GM23338 (cell line): ENCODE measurements at regions not wholly inside any gene's neighbourhood (a gene's known extent, or its start where the extent isn't known, plus 50 kb on each side); places are given as distances from the start of the nearest gene placed in this dataset.
"Not testable (repeated sequence)": the region's sequence is repeated elsewhere in the genome, so short reads cannot be mapped to it uniquely, and the experiment has no call there.

Source experiments
- ATAC-seq: fragments of 200-7000 bp; cut with Tn5 transposase; 3 replicates; pipeline ENCODE4 v1.9.1; 2020
- DNase-seq: peaks from one replicate; pipeline ENCODE4 v3.0.0-alpha.2; 2015; ENCODE audit warnings: low spot score
- H2AFZ ChIP-seq: fragments of 200-600 bp; sonication (generic); 2 replicates; pipeline ENCODE4 v1.8.0; 2016; ENCODE audit warnings: antibody characterized with exemption, mild to moderate bottlenecking, moderate library complexity
- H3F3A ChIP-seq: fragments of 200-600 bp; sonication (generic); replicated peaks from 2 replicates; pipeline ENCODE4 v1.8.0; 2017; ENCODE audit warnings: antibody characterized with exemption, mixed run types, low read depth
- H3K27ac ChIP-seq: fragments of 200-600 bp; sonication (generic); 2 replicates; pipeline ENCODE4 v1.6.1; 2016; ENCODE audit warnings: low read depth
- H3K27me3 ChIP-seq: fragments of 200-600 bp; sonication (generic); 2 replicates; pipeline ENCODE4 v1.8.0; 2016; ENCODE audit warnings: mild to moderate bottlenecking, mixed run types, moderate library complexity; ENCODE audit not compliant: insufficient read depth
- H3K36me3 ChIP-seq: fragments of 200-600 bp; sonication (generic); 2 replicates; pipeline ENCODE4 v1.8.0; 2016; ENCODE audit warnings: mild to moderate bottlenecking; ENCODE audit not compliant: insufficient read depth
- H3K4me1 ChIP-seq: fragments of 200-600 bp; sonication (generic); 2 replicates; pipeline ENCODE4 v1.8.0; 2016; ENCODE audit warnings: mild to moderate bottlenecking, moderate library complexity; ENCODE audit not compliant: insufficient read depth
- H3K4me2 ChIP-seq: fragments of 200-600 bp; sonication (generic); 2 replicates; pipeline ENCODE4 v1.7.1; 2017; ENCODE audit warnings: mixed run types
- H3K4me3 ChIP-seq: fragments of 200-600 bp; sonication (generic); 2 replicates; pipeline ENCODE4 v1.6.1; 2016; ENCODE audit warnings: mixed run types
- H3K79me2 ChIP-seq: fragments of 200-600 bp; sonication (generic); replicated peaks from 2 replicates; pipeline ENCODE4 v1.8.0; 2017; ENCODE audit warnings: mild to moderate bottlenecking; ENCODE audit not compliant: insufficient read depth
- H3K9me2 ChIP-seq: fragments of 200-600 bp; sonication (generic); 2 replicates; pipeline ENCODE4 v1.8.0; 2017; ENCODE audit not compliant: insufficient read depth
- H4K20me1 ChIP-seq: fragments of 200-600 bp; sonication (generic); replicated peaks from 2 replicates; pipeline ENCODE4 v1.8.0; 2017; ENCODE audit warnings: mild to moderate bottlenecking; ENCODE audit not compliant: insufficient read depth
- H3K27ac Mint-ChIP-seq: 2 replicates; pipeline ENCODE4 v1.8.0; 2020; ENCODE audit warnings: inconsistent platforms, mild to moderate bottlenecking, moderate library complexity, mixed read lengths
- H3K27me3 Mint-ChIP-seq: 3 replicates; pipeline ENCODE4 v1.8.0; 2022; ENCODE audit warnings: low read depth, mild to moderate bottlenecking, moderate library complexity, mixed read lengths, inconsistent platforms; ENCODE audit not compliant: insufficient read depth, poor library complexity
- H3K36me3 Mint-ChIP-seq: 3 replicates; pipeline ENCODE4 v1.8.0; 2021; ENCODE audit warnings: low read depth, mild to moderate bottlenecking, inconsistent platforms, moderate library complexity, mixed read lengths
- H3K4me1 Mint-ChIP-seq: 3 replicates; pipeline ENCODE4 v1.8.0; 2020; ENCODE audit warnings: mild to moderate bottlenecking, inconsistent platforms, mixed read lengths
- H3K4me3 Mint-ChIP-seq: 3 replicates; pipeline ENCODE4 v1.8.0; 2021; ENCODE audit warnings: moderate library complexity, mild to moderate bottlenecking, inconsistent platforms, mixed read lengths
- H3K9me3 Mint-ChIP-seq: 3 replicates; pipeline ENCODE4 v1.8.0; 2020; ENCODE audit warnings: moderate library complexity, mild to moderate bottlenecking, inconsistent platforms, mixed read lengths
- EZH2 ChIP-seq: fragments of 200-600 bp; sonication (generic); IDR thresholded peaks from one replicate; pipeline ENCODE4 v1.8.0; 2017; ENCODE audit warnings: antibody characterized with exemption, mild to moderate bottlenecking, low read depth; ENCODE audit not compliant: unreplicated experiment
- EZH2phosphoT487 ChIP-seq: fragments of 200-600 bp; sonication (generic); IDR thresholded peaks from one replicate; pipeline ENCODE4 v1.8.1; 2018; ENCODE audit warnings: antibody characterized with exemption; ENCODE audit not compliant: unreplicated experiment
- JUNB ChIP-seq: IDR thresholded peaks from one replicate; pipeline ENCODE4 v1.6.1; 2016; ENCODE audit warnings: antibody characterized with exemption; ENCODE audit not compliant: unreplicated experiment
- NANOG ChIP-seq: IDR thresholded peaks from 2 replicates; pipeline ENCODE4 v1.6.1; 2016; ENCODE audit warnings: antibody characterized with exemption, borderline replicate concordance
- REST ChIP-seq: IDR thresholded peaks from one replicate; pipeline ENCODE4 v1.6.1; 2018; ENCODE audit warnings: antibody characterized with exemption; ENCODE audit not compliant: unreplicated experiment
- TF ChIP-seq, protein P1 (sequence below): IDR thresholded peaks from 2 replicates; pipeline ENCODE4 v1.6.1; 2016; ENCODE audit warnings: antibody characterized with exemption
- TF ChIP-seq, protein P2 (sequence below), 2 experiments: fragments of 200-600 bp in 1 of 2; sonication (generic) in 1 of 2; conservative IDR thresholded peaks; 2 replicates each; pipeline versions ENCODE4 v1.5.1 to v1.6.1; 2016 to 2017; ENCODE audit warnings: antibody characterized with exemption in 2 of 2, low read depth in 2 of 2, mild to moderate bottlenecking in 2 of 2, moderate library complexity in 1 of 2

DNA sequence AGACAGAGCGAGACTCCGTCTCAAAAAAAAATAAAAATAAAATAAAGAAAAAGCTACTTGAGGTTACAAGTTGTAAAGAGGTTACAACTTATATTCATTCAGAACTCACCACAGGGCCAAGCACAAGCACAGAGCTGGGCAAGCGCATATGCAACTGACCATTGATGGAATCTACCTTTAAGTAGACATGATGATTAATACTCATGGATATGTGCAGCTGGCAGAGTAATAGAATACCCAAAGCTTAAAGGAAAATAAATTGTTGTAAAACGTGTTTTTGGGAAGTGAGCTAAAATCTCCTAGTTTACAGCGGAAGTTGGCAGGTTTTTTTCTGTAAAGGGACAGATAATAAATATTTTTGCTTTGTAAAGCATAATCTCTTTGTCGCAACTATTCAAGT, 111.6 kb downstream of the TMEM168 start:
- Histone ChIP-seq H4K20me1 (no peaks in the 10 kb centered on the region), H3K36me3 (no peaks in the 10 kb centered on the region), H3K27ac (no peak overlapping the region), H3K4me1 (peaks cover 36% of the 10 kb centered on the region), H3K79me2 (no peaks in the 10 kb centered on the region), H3F3A (no peaks in the 10 kb centered on the region), H3K9me2 (no peaks in the 10 kb centered on the region), H3K4me2 (no peak overlapping the region), H3K27me3 (no peaks in the 10 kb centered on the region), H3K4me3 (no peak overlapping the region), H2AFZ (no peak overlapping the region)
- Mint-ChIP-seq H3K4me1 (peaks cover 31% of the 10 kb centered on the region), H3K27ac (no peak overlapping the region), H3K9me3 (no peaks in the 10 kb centered on the region), H3K27me3 (peaks cover 3% of the 10 kb centered on the region), H3K36me3 (no peaks in the 10 kb centered on the region), H3K4me3 (no peak overlapping the region)
- ATAC-seq, result no peak
- no peak for TF ChIP-seq JUNB
- TF ChIP-seq REST, result no peak
- TF ChIP-seq, protein P1, sequence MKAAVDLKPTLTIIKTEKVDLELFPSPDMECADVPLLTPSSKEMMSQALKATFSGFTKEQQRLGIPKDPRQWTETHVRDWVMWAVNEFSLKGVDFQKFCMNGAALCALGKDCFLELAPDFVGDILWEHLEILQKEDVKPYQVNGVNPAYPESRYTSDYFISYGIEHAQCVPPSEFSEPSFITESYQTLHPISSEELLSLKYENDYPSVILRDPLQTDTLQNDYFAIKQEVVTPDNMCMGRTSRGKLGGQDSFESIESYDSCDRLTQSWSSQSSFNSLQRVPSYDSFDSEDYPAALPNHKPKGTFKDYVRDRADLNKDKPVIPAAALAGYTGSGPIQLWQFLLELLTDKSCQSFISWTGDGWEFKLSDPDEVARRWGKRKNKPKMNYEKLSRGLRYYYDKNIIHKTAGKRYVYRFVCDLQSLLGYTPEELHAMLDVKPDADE, result no peak
- TF ChIP-seq, protein P2, sequence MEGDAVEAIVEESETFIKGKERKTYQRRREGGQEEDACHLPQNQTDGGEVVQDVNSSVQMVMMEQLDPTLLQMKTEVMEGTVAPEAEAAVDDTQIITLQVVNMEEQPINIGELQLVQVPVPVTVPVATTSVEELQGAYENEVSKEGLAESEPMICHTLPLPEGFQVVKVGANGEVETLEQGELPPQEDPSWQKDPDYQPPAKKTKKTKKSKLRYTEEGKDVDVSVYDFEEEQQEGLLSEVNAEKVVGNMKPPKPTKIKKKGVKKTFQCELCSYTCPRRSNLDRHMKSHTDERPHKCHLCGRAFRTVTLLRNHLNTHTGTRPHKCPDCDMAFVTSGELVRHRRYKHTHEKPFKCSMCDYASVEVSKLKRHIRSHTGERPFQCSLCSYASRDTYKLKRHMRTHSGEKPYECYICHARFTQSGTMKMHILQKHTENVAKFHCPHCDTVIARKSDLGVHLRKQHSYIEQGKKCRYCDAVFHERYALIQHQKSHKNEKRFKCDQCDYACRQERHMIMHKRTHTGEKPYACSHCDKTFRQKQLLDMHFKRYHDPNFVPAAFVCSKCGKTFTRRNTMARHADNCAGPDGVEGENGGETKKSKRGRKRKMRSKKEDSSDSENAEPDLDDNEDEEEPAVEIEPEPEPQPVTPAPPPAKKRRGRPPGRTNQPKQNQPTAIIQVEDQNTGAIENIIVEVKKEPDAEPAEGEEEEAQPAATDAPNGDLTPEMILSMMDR (conservative IDR thresholded peaks at IDR 0.05; ENCODE audit: low read depth in 2 of 2), result no peak
- TF ChIP-seq EZH2phosphoT487, result no peak
- no peak for TF ChIP-seq EZH2
- TF ChIP-seq NANOG, result no peak
- no peak for DNase-seq

GRCh38 chr7:112689466-112690177, 100.6 kb downstream of the TMEM168 start:
- peak; percentile 27 for DNase-seq
- not testable (repeated sequence) for H3F3A ChIP-seq, H3K9me3 Mint-ChIP-seq, H3K4me1 ChIP-seq, H3K4me3 ChIP-seq, H3K4me2 ChIP-seq, H3K9me2 ChIP-seq, H3K4me3 Mint-ChIP-seq, H3K4me1 Mint-ChIP-seq, ATAC-seq, H3K27ac Mint-ChIP-seq, H3K27me3 Mint-ChIP-seq, H3K27ac ChIP-seq, H3K36me3 ChIP-seq, H3K79me2 ChIP-seq, H3K36me3 Mint-ChIP-seq, H4K20me1 ChIP-seq, H3K27me3 ChIP-seq
- TF ChIP-seq, protein P2 (conservative IDR thresholded peaks at IDR 0.05; ENCODE audit: low read depth in 2 of 2), result peak; percentile 12 to 30; a peak in 2 of 4 replicates
- peak overlapping the region; percentile 52; the same call in 1 of the 2 replicates for H2AFZ ChIP-seq
